NCI-H774 (cell line): ENCODE measurements at regions not wholly inside any gene's neighbourhood (a gene's known extent, or its start where the extent isn't known, plus 50 kb on each side); places are given as distances from the start of the nearest gene placed in this dataset.

Experiments
- DNase-seq: peaks from one replicate; lab custom pipeline; 2025; lab: John Stamatoyannopoulos, UW

DNA sequence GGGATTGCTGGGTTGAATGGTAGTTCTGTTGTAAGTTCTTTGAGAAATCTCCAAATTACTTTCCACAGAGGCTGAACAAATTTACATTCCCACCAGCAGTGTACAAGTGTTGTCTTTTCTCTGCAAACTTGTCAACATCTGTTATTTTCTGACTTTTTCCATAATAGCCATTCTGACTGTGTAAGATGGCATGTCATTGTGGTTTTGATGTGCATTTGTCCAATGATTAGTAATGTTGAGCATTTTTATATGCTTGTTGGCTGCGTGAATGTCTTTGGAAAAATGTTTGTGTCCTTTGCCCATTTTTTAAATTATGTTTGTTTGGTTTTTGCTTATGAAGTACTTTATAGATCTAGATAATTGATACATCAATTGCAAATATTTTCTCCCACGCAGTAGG lies 1025.0 kb downstream of the JRKL start:
- no peak for DNase-seq

DNA sequence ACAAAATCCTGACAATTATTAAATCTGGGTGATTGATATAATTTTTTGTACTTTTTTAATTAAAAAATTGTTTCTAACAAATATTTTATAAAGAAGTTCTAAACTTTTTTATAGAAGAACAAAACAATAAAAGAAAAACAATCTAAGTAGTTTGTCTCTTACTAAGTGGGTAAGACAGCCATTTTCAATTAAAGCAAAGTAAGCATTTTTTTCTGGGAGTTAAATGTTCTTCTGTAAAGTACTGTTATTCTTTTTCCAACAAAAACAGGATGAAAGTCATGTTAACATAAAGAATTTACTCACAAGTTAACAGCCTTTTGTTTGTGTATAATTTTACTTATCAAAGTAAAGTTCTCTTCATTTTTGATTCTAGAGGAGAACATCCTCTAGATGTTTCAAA lies 1029.9 kb downstream of the JRKL start:
- no peak for DNase-seq

DNA sequence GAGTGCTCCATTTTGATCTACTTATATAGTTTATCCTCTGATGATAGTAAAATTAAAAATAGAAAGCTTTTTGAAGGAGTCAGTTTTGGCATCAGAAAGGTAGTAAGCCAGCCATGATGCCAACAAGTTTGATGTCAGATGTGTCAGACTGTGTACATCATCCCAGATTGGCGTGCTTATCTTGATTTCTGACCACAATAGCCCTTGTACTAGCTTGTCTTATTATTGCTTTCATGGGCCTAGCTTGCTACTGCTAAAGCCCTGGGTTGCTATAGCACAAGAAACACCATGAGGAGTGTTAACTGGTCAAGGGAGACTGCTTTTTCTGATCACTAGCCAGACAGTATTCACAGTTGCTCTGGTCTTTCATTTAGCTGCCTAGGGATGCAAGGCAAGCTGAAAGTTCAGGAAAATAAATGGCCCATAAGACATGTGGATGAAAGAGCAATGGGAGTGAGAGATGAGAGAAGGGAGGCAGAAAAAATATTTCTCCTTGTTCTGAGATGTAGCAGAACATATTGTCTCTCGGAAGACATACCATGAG lies 1038.5 kb downstream of the JRKL start:
- DNase-seq, result no peak

DNA sequence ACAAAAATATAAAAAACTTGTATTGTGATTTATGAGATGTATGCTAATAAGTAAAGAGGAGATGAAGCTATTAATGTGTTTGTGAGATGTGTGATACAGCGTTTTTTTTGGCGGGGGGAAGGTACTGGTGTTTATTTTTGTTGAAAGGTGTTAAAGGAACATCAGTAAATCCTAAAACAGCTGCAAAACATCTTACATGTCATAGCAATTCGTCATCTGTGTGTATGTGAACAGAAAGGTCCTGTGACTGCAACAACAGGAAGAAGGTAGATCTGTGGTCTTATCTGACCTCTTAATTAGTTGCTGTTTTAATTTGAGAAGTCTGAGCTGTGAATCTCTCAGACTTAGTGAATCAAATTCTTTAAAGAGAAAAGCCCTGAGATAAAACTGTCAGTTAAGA lies 1041.1 kb downstream of the JRKL start:
- DNase-seq, result no peak

DNA sequence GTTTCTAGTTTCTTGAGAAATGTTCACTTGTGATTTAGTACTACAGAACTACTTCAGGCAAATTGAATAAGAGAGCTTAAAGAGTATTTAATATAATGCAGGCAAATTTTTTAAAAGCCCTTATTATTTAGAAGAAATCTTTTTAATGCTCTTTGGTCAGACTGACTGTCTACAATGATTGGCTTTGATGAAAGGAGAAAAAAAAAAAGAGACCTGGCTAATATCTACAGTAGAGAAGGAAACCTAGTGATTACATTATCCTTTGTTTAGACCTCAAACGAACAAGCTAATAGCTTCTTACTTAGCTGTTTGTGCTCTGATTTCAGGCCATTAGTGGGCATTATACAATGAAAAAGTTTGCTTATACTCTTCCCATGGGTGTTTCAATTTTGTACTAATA lies 1043.1 kb downstream of the JRKL start:
- no peak for DNase-seq

DNA sequence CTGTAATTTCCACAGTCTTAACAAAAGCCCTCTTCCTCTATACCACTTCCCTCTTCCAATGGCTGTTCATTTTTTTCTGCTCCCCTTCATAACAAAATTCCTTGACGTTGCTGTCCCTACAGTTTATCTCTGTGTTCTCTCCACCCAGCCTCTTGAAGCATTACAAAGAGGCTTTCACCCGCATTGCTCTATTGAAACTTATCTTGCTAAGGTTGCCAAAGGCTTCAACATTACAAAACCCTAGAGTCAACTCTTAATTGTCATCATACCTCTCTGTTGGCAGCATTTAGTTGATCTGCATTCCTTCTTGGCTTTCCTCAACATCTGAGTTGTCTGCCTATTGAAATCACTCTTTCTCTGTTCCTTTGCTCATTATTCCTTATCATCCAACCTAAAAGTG lies 1055.7 kb downstream of the JRKL start:
- no peak for DNase-seq

DNA sequence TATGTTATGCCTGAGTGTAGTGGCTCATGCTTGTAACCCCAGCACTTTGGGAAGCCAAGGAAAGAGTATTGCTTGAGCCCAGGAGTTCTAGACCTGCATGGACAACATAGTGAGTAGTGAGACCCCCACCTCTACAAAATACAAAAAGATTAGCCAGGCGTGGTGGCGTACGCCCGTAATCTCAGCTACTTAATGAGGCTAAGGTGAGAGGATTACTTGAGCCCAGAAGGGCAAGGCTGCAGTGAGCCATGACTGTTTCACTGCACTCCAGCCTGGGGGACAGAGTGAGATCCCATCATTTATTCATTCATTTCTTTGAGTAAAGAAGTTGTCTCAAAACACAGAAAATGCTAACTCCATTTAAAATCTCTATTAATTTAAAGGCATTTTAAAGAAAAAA lies 1061.6 kb downstream of the JRKL start:
- no peak for DNase-seq

DNA sequence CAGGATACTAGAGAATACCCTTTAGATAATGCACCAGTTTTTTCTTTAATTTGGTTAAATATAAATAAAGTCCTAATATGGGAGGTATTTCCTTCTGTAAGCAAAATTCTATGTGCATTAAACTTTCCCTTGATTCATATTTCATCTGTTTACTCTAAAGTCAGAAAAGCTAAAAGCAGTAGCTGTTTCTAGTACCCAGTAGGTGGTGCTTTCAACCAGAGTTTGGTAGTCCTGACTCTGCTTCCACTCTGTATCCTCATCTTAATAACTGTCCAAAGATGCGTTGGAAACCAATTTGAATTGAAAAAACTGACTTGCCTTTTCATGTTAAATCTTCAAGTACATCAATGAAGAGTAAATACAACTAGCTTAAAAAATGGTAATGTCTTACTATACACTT lies 1065.2 kb downstream of the JRKL start:
- no peak for DNase-seq

DNA sequence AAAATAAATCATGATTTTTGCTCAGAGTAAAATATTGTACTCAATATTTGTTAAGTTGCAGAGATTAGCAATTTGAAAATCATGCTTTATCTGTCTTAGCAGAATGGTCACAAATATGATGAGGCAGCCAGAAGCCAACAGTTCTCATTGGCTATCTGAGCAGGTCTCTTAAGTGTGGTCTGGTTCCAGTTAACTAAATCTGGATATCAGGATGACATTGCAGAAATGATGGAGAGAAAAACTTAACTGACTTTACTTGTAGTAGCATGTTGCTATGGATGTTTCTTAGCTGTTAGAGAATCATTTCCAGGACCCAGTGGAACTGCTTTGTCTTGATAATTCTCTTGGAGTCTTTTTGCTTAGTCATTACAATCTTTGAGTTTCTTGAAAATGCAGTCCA lies 1070.3 kb downstream of the JRKL start:
- DNase-seq, result no peak

DNA sequence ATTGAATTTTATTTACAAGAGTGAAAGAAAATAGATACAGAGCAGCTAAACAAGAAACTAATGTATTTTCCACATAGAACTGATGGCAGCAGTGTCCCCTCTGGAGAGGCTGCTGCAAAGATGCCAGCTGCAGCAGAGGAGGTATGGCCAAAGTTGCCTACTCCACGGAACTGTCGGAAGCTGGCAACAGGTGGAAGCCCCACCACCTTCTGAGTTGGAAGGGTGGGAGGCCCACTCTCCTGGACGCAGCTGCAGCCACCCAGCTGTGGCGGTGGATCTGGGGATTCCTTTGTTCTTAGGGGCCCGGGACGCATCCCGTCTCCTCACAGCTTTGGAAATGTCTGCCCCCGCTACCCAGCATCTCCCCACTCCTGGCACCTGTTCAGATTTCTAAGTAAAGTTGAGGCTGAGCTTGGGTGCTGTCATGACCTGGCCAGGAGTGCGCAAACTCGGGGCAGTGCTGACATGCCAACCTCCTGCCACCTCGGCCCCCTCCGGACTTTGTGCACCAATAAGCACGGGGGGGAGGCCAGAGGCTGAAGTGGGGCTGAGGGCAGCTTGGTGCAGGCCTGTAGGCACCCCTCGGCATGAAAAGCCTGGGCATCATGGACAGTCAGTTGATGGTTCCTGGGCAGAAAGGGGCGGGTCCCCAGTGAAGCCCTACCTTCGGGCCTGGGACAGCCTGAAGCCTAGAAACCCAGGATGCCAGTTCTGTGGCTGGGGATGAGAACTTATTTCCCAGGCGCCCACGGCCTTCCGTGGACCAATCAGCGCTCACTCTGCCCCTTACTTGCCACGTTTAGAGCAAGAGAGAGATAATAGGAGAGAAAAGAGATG lies 1071.4 kb downstream of the JRKL start:
- DNase-seq, result no peak

DNA sequence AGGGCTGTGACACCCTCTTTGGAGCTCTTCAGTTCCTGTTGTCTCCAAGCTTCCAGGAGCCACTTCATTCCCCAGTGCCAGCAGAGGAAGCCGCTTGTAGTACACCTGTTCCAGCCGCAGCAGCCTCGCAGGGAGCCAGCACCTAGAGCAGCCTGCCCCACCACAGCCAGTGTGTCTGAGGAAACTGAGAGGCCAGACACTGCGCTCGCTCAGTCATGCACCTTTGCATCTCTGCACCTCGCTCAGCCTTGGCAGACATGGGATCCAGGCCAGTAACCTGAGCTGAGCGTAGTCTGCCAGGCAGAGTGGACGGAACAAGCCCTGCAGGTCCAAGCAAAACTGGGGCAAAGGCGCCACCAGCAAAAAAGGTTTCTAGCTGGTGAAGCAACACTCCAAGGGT lies 1072.1 kb downstream of the JRKL start:
- no peak for DNase-seq

DNA sequence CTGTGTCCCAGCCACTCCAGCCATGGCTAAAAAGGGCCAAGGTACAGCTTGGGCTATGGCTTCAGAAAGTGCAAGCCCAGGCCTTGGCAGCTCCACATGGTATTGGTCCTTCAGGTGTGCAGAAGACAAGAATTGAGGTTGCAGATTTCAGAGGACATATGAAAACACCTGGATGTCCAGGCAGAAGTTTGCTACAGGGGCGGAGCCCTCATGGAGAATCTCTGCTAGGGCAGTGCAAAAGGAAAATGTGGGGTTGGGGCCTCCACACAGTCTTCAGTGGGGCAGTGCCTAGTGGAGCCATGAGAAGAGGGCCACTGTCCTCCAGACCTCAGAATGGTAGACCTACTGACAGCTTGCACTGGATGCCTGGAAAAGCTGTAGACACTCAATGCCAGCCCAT lies 1074.1 kb downstream of the JRKL start:
- DNase-seq, result no peak

DNA sequence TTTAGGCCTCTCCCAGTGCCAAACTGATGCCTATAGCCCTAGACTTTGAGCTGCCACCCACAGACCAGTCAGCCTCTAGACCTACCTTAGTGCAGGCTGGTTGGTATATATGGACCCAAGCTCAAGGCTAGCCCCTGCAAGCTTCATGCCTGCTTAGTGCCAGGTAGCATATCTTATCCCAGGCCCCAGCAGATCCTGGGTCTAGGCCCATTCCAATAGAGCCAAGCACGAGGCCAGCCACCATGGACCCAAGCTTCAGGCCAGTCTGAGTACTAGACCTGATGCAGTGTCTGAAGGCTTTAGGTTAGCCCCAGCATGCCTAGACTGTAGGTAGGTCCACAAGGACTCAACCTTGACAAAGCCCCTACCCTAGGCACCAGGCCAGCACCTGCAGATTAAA lies 1081.7 kb downstream of the JRKL start:
- DNase-seq, result no peak

DNA sequence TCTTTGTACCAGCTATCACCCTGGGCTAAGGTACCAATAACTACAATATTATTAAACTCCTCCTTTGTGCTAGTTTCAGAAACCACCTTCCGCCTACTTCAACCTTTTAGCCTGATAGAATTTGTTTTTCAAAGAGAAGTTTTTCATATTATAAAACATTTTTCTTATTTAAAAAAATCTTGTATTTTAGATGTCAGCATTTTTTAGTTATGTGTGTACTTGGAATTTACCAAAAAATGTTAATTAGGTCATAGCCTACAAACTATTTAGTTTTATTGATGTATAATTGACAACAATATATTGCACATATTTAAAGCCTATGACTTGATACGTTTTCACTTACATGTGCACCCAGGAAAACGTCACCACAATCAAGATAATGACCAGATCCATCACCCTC lies 1097.6 kb downstream of the JRKL start:
- no peak for DNase-seq

DNA sequence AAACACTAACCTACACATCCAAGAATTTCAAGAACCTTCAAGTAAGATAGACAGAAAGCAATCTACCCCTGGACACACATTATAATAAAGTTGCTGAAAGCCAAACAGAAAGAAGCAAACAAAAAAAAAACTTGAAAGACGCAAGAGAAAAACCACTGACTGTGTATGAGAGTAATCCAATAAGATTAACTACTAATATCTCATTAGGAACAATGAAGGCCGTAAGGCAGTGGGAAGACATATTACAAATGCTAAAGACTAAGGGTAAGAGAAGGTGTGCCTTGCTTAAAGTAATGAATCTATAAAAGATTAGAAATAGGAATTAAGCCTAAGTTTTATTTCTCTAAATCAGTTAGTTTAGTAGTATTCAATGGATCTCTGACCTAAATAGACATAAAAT lies 1109.1 kb downstream of the JRKL start:
- DNase-seq, result no peak

DNA sequence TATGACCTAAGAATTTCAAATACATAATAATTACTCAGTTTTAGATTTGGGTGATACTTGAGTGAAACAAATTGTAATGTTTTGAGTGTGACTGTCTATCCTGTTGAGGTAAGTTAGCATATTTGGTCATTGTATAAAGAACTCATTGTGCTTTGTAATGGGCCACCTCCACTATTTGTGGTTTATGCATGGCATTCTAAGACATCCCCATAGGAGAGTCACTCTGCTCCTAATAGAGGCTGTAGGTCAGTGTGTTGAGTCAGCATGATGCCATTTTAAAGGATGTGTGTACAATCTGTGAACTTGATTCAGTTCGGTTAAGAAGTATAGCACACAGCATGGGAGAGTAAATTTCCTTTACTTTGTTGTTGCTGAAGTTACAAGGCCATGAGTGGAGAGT lies 1112.4 kb downstream of the JRKL start:
- no peak for DNase-seq

DNA sequence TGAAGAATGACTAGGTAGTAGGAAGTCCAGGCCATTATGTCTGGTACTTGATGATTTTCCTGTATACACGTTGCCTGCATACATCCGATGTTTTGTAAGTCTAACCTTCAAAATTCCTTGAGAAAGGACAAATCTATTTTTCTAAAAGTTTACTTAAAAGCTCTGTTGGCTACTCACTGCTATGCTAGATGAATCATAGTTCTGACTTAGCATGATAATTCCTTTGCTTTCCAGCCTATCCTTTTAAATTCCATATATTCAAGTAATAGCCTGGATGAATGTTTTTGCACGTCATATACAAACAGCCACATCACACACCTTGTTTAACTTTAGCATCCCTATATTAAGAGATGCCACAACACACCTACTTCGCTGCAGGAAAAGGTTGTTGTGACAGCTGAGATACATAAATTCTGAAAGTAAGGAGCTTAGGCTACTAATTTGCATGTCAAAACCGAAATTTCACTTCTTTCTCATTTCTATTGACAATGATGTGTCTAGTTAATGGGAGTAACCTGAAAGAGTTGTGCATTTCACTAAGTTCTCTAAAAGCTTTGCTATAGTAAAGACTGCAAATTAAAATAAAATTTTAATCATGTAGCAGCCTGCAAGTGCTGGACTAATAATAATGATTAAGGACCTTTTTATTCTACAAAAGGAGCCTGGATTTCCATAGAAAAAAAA lies 1116.4 kb downstream of the JRKL start:
- no peak for DNase-seq

DNA sequence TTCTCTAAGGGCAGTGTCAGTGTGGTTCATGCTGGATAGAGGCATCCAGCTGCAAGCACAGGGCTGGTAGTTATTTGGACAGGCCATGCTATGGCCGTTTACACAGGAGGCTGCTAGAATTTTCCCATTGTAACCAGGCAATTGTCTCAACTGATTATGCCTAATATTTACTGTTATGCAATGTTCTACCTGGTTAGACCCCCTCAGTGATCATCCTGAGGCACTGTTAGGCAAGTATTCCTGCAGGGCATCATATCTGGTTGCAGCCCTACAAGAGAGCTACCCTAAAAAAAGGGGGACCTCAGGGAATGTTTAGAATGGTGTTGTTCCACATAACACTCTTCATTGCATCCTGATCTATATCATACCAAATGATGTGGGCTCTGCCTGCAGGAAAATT lies 1124.6 kb downstream of the JRKL start:
- DNase-seq, result no peak

DNA sequence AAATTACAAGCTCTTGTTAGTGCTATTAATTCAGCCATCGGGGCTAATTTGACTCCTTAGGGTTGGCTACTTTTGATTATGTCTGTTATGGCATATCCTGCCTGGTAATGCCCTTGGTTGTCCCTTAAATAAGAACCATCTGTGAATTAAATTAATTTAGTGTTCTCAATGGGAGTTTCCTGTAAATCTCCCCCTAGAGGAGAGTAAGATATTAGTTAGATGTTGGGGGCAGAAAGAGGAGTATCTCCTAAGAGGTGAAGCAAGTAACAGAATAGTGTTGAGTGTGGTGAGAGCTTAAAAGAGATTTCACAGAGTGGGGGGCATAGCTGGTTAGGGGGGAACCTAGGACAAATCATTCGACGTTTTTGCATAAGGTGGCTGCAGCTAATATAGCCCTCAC lies 1126.9 kb downstream of the JRKL start:
- DNase-seq, result no peak

DNA sequence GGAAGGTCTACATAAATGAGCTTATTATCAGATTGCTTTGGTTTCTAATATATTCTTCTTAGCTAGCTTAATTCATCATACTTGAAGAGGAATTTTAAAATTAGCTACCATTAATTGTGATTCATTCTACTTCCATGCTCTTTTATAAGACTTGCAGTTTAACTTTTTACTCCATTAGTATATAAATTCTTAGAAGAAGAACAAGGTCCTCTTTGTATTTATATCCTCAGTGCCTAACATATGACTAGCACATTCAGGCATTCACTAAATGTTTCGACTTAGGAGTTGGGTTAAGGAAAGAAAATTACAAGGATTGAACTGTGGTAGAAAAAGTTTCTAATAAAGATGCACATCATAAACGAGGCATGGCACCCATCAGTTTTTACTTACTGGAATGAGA lies 1135.5 kb downstream of the JRKL start:
- DNase-seq, result no peak

DNA sequence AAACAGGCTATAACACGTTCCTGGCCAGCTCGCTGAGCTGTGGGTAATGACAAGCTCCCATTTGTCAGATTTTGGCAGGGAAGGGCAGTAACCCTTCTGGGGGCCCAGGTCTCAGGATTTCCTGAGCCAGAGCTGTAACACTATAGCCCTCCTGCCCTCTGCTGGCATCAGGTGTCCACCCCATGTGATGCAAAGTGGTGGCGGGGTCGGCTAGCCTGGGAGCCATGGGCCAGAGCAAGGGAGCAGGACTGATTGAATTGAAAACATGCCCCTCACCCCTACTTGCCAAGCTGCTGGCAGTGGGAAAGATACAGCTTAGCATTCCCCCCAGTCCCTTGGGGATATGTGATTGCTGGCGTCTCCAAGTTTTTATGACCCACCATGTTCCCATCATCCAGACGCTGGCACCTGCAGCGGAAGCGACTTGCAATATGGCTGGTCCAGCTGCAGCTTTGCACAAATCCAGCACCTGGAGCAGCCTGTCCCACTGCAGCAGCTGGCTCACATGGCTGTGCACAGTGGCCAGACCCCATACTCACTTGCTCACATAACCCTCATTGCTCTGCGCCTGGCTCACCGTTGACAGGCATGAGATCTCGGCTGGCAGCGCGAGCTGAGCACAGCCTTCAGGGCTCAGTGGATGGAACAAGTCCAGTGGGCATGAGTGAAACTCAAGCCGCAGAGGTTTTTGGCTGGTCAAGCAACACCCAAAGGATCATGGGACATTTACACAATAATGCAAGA lies 1147.8 kb downstream of the JRKL start:
- DNase-seq, result no peak

DNA sequence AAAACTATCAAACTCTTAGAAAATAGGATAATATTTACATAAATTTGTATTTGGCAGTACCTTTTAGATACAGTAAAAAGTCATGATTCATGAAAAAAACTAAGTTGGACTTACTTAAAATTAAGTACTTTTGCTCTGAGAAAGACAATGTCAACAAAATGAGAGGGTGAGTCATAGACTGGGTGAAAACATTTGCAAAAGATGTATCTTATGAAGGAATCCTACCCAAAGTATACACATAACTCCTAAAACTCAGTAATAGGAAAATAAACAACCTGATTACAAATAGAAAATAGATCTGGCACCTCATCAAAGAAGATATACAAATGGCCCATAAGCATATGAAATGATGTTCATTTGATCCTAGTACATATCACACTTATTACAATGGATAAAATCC lies 1154.6 kb downstream of the JRKL start:
- no peak for DNase-seq

DNA sequence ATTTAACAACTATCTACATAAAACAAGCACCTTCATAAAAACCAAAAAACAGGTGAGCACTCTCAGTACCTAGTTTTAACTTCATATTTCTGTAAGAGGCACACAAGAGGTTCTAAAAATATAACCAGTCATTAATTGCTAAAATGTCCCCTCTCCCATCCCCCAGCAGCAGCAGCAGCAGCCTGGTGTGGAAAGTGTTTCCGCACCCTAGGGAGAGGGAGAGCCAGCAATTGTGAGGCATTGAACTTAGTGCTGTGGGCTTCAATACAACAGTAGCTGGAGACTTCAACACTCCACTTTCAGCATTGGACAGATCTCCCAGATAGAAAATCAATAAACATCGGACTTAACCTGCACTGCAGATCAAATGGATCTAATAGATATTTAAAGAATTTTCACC lies 1158.5 kb downstream of the JRKL start:
- DNase-seq, result no peak
